Tibial nerve (tissue), 4 donors: ENCODE measurements at regions not wholly inside any gene's neighbourhood (a gene's known extent, or its start where the extent isn't known, plus 50 kb on each side); places are given as distances from the start of the nearest gene placed in this dataset.

Experiments used
- CTCF ChIP-seq, 5 experiments: fragments of 200-600 bp in 3 of 5; fragments of 450-650 bp in 2 of 5; sonication (generic) in 3 of 5; IDR thresholded peaks; one replicate each; pipeline ENCODE4 v1.5.1; 2016 to 2019; ENCODE audit warnings: antibody characterized with exemption in 5 of 5, mild to moderate bottlenecking in 3 of 5, moderate library complexity in 2 of 5
- EP300 ChIP-seq, 2 donors: sonication (generic); formaldehyde crosslinking; IDR thresholded peaks; one replicate each; pipeline ENCODE4 v1.6.1; 2017; ENCODE audit warnings: antibody characterized with exemption in 2 of 2, mild to moderate bottlenecking in 1 of 2
- POLR2A ChIP-seq, 2 donors: fragments of 450-650 bp; IDR thresholded peaks; one replicate each; pipeline ENCODE4 v1.6.1; 2017; ENCODE audit warnings: antibody characterized with exemption in 2 of 2, mild to moderate bottlenecking in 2 of 2, moderate library complexity in 2 of 2

DNA sequence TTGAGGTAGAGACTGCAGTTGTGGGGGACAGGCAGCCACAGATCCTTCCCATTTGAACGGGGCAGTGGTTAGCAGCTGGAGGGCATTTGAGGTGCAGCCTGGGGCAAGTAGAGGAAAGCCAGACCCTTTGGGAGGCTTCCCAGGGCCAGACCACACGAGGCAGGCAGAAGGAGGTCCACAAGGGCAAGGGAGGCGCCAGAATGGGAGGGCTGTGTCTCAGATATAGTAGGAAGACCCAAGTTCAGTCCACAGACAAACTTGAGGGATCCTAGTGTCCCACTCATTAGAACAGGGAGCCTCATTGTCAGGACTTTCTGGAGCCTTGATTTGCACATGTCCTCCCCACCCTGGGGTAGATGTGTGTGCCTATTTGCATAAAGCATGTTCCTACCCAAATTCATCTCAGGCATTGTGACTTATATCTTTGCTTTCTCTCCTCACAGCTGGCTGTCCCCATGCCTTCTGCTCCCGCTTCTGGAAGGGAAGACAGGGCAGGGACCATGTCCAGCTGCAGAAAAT, 166.0 kb downstream of the VEGFA start:
- no peak for TF ChIP-seq CTCF (IDR thresholded peaks at IDR 0.05)
- TF ChIP-seq POLR2A (IDR thresholded peaks at IDR 0.05): no peak
- TF ChIP-seq EP300 (IDR thresholded peaks at IDR 0.05): no peak
